NT2/D1 (cell line): ENCODE measurements at regions not wholly inside any gene's neighbourhood (a gene's known extent, or its start where the extent isn't known, plus 50 kb on each side); places are given as distances from the start of the nearest gene placed in this dataset.

Source experiments
- SUZ12 ChIP-seq: IDR thresholded peaks from 2 replicates; pipeline ENCODE4 v1.6.1; 2011; ENCODE audit not compliant: insufficient read length, insufficient read depth; ENCODE audit errors: extremely low read depth
- YY1 ChIP-seq: IDR thresholded peaks from 2 replicates; pipeline ENCODE4 v1.6.1; 2011; ENCODE audit not compliant: insufficient read length, insufficient read depth
- ZNF274 ChIP-seq: IDR thresholded peaks from 2 replicates; pipeline ENCODE4 v1.6.1; 2011; ENCODE audit warnings: mild to moderate bottlenecking, low read depth, low read length

DNA sequence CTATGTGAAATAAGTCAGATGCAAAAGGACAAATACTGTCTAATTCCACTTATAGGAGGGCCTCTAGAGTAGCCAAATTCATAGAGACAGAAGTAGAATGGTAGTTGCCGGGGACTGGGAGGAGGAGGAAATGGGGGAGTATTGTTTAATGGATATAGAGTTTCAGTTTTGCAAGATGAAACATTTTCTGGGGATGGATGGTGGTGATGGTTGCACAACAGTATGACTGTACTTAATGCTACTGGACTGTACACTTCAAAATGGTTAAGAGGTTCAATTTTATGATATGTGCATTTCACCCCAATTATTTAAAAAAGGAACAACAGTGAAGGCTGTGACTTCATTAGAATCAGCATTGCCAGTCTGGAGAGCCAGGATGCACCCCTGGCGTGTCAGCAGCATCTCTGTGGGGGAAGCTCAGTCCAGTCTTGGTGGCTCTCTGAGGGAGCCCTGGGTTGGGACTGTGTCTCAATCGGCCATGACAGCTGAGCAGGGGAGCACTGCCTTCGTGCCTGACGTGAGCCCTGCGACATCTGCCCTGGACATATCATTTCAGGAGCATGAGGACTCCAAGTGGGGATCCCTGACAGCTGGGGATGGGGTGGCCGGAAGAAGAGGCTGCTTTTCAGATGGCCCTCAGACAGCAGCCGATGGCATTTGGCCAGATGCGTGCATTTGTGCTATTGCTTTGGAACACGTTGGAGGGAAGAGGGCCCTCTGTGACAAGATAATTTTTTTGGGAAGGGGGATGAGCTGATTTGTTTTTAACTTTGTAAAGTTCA lies 130.8 kb upstream of the STC2 start:
- TF ChIP-seq SUZ12 = no peak
- no peak for TF ChIP-seq YY1
- TF ChIP-seq ZNF274 = no peak
